GM13976 (cell line): ENCODE measurements at regions not wholly inside any gene's neighbourhood (a gene's known extent, or its start where the extent isn't known, plus 50 kb on each side); places are given as distances from the start of the nearest gene placed in this dataset.

Experiments used
- DNase-seq: peaks from one replicate; pipeline ENCODE4 v3.0.0; 2012; ENCODE audit warnings: low spot score
- in situ Hi-C: fragments of 300-500 bp; cut with MboI; formaldehyde crosslinking; loops from one replicate; pipeline ENCODE4 v1.12.0; 2022; ENCODE audit warnings: low sequenced_read_pairs, mixed read lengths, inconsistent platforms; ENCODE audit not compliant: unreplicated experiment
- TF ChIP-seq, protein P1 (sequence below): IDR thresholded peaks from 2 replicates; pipeline ENCODE4 v1.5.1; 2012; ENCODE audit warnings: borderline replicate concordance, mild to moderate bottlenecking; ENCODE audit not compliant: insufficient read depth; ENCODE audit errors: extremely low read depth, missing control alignments, control extremely low read depth

DNA sequence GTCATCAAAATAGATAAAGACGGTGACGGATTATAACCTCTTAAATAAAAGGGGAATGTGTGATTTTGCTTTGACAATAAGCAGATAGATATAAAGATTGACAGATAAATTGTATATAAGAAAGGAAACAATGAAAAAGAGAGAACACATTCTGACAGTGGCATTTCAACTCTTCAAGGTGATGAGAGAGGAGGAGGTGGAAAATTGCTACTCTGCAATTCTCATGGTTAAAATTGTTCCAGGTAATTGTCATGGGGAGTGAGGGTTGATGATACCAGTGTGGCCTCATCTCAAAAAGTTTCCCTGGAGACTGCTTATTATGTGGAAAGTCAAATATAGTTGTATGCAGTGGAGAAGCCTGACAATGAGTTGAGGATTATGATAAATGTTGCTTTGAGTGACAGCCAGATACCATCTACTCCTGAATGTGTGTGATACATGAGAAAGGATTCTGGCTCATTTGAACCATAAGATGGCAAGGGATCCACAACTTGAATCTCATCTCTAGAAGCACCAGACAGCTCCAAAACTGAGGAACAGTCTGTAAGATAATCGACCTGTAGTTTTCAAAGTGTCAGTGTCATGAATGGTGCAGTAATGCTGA, 1290.6 kb upstream of the CDH8 start:
- DNase-seq, result no peak
- TF ChIP-seq, protein P1, sequence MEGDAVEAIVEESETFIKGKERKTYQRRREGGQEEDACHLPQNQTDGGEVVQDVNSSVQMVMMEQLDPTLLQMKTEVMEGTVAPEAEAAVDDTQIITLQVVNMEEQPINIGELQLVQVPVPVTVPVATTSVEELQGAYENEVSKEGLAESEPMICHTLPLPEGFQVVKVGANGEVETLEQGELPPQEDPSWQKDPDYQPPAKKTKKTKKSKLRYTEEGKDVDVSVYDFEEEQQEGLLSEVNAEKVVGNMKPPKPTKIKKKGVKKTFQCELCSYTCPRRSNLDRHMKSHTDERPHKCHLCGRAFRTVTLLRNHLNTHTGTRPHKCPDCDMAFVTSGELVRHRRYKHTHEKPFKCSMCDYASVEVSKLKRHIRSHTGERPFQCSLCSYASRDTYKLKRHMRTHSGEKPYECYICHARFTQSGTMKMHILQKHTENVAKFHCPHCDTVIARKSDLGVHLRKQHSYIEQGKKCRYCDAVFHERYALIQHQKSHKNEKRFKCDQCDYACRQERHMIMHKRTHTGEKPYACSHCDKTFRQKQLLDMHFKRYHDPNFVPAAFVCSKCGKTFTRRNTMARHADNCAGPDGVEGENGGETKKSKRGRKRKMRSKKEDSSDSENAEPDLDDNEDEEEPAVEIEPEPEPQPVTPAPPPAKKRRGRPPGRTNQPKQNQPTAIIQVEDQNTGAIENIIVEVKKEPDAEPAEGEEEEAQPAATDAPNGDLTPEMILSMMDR, result no peak
- in situ Hi-C loops, result no loop called here

DNA sequence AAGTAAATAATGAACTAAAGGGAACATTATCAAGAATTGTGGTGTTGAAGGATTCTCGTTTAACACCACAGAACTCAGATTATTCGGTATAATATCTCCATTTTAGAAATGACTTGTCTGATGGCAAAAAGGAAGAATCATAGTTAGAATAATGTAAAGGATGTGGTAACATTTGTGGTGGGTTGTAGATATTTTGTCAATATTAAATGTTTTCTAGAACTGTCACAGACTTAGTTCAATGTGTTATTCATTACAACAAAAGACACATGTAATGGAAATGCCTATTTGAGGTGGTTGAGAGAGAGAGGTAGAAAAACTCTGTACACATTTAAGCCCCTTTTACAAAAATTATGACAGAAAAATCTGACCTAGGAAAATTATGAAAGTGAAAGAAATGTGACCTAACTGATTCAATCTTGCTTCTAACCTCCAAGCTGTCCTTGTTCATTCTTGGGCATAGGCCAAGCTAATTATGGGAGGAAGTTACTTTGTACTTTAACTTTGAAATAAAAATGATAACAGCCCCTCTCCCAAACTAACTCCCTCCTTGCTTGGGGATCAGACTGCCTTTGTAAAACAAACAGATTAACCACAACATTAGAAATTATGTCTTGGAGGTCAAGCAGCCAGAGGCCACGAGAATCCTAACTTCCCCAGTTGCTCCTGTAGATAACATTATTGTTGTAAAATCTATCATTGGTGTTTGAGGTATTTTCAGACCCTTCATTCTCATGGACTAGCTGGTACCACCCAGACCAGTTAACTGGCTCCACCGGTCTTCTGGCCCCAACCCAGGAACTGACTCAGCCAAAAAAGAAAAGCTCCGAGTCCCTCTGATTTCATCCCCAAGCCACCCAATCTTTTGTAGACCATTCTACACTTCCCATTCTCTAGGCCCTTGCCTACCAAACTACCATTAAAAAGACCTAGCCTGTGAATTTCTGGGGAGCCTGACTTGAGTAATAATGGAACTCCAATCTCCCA, 1287.8 kb upstream of the CDH8 start:
- no peak for DNase-seq
- in situ Hi-C loops, result no loop called here
- TF ChIP-seq, protein P1, result no peak

DNA sequence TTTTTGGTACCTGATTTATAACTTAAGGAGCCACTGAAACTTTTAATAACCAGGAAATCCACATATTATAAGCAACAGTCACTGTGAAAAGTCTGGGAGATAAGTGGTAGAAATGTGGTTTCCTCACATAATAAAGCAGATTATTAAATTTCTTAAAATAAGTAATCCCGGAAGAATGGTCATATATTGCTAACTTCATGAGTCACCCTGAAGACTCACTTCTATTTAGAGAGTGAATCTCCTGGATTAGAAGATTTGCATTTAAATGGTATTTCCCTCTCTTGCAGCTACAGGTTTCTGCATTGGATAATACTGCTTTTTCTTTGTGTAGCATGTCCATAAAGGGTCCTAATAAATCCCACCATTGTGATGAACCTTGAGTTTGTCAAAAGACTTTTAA, 1286.8 kb upstream of the CDH8 start:
- TF ChIP-seq, protein P1, result no peak
- in situ Hi-C loops, result no loop called here
- DNase-seq, result no peak

DNA sequence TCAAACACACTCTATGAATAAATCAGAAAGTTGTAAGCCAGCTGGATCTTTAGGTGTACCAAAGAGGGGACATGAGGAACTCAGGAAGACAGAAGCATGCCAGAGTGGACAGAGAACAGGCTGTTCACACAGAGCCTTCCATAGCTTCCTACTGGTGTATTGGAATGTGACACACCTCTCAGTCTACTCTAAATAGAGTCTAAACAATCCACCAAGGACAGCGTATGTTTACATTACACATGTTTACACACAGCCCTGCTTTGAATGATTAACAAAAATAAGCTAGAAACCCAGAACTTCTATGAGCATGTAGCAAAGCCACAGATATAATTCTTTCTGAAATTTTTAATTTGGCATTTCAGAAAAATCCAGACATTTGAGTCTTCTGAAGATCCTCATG, 1279.0 kb upstream of the CDH8 start:
- no peak for DNase-seq

DNA sequence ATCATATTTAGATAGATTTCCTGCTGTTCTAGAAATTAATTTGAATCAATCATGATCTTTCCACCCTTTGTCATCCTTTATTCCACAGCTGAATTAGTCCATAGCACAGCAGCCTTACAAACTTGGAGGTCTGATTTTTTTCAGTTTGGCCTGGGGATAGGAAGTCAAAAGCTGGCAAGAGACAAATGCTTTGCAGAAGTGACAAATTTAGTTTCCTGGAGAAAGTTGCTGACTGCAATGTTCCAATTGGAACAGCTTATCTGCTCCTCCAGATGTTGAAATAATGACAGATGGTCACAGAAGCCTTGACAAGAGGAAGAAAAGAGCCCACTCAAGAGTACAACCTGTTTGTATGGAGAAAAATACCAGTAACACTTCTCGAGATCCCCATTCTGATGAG, 1276.1 kb upstream of the CDH8 start:
- no peak for DNase-seq
- TF ChIP-seq, protein P1, result no peak

More for the DNA sequence above, 1279.0 kb upstream of the CDH8 start:
- TF ChIP-seq, protein P1, result no peak
- in situ Hi-C loops, result no loop called here

DNA sequence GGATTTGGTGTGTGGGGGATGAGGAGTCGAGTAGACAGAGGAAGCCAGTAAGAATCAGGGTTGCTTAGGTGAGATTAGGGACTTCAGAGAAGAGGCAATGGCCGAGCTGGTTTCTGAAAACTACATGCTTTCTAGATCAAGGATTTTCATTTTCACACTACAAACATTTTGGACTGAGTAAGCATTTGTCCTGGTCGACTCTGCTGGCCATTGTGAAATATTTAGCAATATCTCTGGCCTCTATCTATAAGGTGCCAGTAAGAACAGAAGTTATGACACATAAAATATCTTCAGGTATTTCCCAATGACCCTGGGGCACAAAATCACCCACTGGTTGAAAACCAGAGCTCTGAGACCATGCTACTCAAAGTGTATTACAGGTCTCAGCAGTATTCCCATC, 1275.1 kb upstream of the CDH8 start:
- TF ChIP-seq, protein P1, result no peak
- DNase-seq, result no peak
- in situ Hi-C loops, result no loop called here

More for the DNA sequence above, 1276.1 kb upstream of the CDH8 start:
- in situ Hi-C loops, result no loop called here
